GM12891 (cell line): ENCODE measurements at regions not wholly inside any gene's neighbourhood (a gene's known extent, or its start where the extent isn't known, plus 50 kb on each side); places are given as distances from the start of the nearest gene placed in this dataset.

Experiments used
- DNase-seq: peaks from one replicate; pipeline ENCODE4 v3.0.0; 2011; ENCODE audit warnings: low spot score; ENCODE audit not compliant: insufficient read length
- FAIRE-seq: peaks from 2 replicates; lab custom pipeline; 2011; peaks lifted over from hg19 to GRCh38; lab: Jason Lieb, UNC
- PAX5 ChIP-seq: IDR thresholded peaks from 2 replicates; pipeline ENCODE4 v1.6.1; 2011; ENCODE audit warnings: low read length, moderate library complexity, mild to moderate bottlenecking; ENCODE audit not compliant: insufficient read depth, severe bottlenecking
- POLR2A ChIP-seq: IDR thresholded peaks from 2 replicates; pipeline ENCODE4 v1.6.1; 2011; ENCODE audit warnings: low read depth, low read length, control low read depth
- POLR2AphosphoS5 ChIP-seq: IDR thresholded peaks from 2 replicates; pipeline ENCODE4 v1.6.1; 2011; ENCODE audit warnings: low read depth, low read length, control low read depth
- POU2F2 ChIP-seq: IDR thresholded peaks from 2 replicates; pipeline ENCODE4 v1.6.1; 2011; ENCODE audit warnings: low read depth, mild to moderate bottlenecking, control low read depth, low read length, moderate library complexity
- SPI1 ChIP-seq: IDR thresholded peaks from 2 replicates; pipeline ENCODE4 v1.6.1; 2011; ENCODE audit warnings: low read depth, low read length, control low read depth
- TAF1 ChIP-seq: IDR thresholded peaks from 2 replicates; pipeline ENCODE4 v1.6.1; 2011; ENCODE audit warnings: low read depth, low read length, control low read depth

DNA sequence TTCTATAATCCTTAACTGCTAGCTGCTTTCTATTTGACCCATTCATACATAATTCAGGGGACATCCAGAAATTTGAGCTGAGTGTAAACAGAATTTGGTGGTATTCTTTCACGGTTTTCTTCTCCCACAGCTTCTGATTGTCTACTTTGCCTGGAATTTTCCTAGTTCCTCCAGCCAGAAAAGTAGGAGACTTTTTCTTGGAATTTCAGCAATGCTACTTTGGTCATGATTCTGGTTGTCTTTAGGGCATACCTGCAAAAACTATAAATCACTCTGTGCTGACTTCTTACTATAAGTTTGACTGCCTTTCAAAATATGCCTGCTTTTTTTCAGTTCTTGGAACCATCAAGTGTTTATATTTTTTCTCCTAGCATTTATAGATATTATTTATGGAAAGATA lies 260.2 kb downstream of the TMEM38B start:
- DNase-seq (no peak), FAIRE-seq (no peak)
- TF ChIP-seq TAF1 (no peak), POLR2A (no peak), POU2F2 (no peak)

DNA sequence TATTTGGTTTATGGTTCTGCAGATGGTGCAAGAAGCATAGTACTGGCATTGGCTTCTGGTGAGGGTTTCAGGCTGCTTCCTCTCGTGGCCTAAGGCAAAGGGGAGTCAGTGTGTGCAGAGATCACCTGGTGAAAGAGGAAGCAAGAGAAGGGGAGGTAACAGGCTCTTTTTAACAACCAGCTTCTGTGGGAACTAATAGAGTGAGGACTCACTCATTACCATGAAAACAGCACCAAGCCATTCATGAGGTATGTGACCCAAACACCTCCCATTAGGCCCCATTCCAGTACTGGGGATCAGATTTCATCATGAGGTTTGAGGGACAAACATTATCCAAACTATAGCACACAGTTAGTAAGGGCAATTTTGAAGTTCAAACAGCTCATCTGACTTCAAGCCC lies 263.5 kb downstream of the TMEM38B start:
- FAIRE-seq (no peak), DNase-seq (no peak)
- no peak for TF ChIP-seq POU2F2
- TF ChIP-seq TAF1: no peak
- TF ChIP-seq POLR2AphosphoS5: no peak
- no peak for TF ChIP-seq POLR2A
- no peak for TF ChIP-seq SPI1
- no peak for TF ChIP-seq PAX5

DNA sequence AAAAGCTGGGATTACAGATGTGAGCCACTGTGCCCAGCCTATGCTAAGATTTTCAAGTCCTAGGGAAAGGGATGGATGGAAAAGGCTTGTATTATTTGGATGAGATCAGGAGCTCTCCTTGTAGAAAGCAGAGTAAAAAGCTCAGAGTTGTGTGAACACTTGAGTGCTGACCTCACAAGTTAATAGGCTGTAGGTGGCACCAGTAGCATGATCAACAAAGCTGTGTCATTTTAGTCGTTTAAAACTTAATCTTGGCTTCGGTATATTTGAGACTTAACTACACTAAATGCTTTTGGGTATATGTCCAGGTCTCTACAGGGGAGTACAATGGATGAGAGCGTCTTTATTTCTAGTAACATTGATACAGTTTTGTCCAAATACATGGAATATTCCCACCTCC lies 264.2 kb downstream of the TMEM38B start:
- no peak for DNase-seq
- no peak for FAIRE-seq
- TF ChIP-seq SPI1 (no peak), POLR2AphosphoS5 (no peak), TAF1 (no peak), POU2F2 (no peak), POLR2A (no peak), PAX5 (no peak)

DNA sequence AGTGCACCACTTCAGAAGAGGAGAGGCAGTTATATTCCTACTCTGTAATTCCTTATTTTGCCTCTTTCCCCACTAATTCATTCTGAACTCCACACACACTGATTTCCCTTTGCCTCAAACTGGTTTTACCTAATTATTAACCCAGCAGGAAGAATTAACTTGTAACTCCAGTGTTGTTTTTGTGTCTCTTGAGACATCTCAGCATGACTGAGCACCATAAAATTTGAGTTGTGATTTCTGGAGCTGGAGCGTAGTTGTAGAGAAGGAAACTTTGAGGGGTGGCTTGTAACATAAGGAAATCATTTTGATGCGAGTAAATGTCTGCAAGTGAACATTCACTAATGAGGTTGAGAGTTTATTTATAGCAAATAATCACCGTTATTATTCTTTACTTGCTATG lies 265.2 kb downstream of the TMEM38B start:
- FAIRE-seq (no peak), DNase-seq (no peak)
- TF ChIP-seq POLR2AphosphoS5: no peak
- no peak for TF ChIP-seq POU2F2
- no peak for TF ChIP-seq POLR2A
- no peak for TF ChIP-seq PAX5
- no peak for TF ChIP-seq SPI1
- no peak for TF ChIP-seq TAF1

DNA sequence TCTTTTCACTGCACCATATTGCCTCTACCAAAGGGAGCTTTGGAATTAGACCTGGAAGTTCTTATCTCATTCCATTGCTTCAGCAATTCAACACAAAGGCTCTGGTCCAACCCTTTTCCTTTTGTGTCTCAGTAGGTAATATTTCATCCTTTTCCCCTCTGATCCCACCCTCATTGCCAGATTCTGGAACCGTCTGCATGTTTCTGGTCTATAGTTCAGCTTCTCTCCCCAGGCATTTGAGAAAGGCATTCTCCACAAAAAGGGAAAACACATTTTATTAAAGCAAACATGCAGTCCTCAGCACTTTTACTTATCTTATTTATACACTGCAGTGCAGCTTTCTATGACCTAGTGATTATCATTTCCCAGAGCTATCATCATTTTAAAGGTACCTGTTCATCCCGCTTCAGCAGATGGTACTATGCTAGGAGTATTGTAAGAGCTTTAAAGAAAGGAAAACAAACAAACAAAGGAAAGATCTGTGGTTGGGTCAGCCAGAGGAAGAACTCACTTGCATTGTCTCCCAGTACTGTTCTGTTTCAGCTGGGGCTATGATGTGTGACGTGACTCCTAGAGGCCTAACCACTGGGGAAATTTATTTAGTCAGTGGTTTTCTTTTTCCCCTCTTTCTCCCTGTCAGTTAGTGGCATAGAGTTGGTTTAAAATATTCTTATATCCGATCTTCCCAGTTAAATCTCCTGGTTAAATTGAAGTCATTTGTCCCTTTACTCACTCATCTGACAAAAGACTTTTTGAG lies 269.2 kb downstream of the TMEM38B start:
- FAIRE-seq: no peak
- no peak for DNase-seq
- TF ChIP-seq SPI1 (no peak), POLR2AphosphoS5 (no peak), POU2F2 (no peak), POLR2A (no peak), PAX5 (no peak)

DNA sequence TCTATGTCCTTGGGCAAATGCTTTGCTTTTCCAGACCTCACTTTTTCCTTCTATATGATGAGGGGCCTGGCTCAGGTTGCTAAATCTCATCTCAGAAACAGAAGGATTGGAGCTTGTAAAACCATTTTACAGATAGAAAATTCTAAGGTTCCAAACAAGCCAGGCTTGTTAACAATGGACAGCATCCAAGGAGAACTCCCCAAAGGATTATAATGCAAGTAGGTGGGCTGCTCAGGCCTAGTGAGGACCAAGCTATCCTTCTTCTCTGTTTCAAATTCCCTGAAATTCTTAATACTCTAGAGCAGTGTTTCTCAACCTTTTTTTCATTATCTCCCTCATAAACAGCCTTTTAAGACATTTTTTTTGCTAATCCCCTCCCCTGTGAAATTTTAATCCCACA lies 269.8 kb downstream of the TMEM38B start:
- TF ChIP-seq POLR2AphosphoS5: no peak
- TF ChIP-seq POU2F2: no peak
- TF ChIP-seq PAX5: no peak
- TF ChIP-seq TAF1: no peak
- TF ChIP-seq SPI1: no peak
- no peak for TF ChIP-seq POLR2A
- FAIRE-seq (no peak), DNase-seq (no peak)

GRCh38 chr9:105966834-105967233 lies 272.5 kb downstream of the TMEM38B start:
- TF ChIP-seq POLR2A: no peak
- TF ChIP-seq POLR2AphosphoS5: no peak
- no peak for TF ChIP-seq TAF1
- no peak for TF ChIP-seq SPI1
- TF ChIP-seq PAX5: no peak
- no peak for TF ChIP-seq POU2F2
- no peak for FAIRE-seq
- no peak for DNase-seq

DNA sequence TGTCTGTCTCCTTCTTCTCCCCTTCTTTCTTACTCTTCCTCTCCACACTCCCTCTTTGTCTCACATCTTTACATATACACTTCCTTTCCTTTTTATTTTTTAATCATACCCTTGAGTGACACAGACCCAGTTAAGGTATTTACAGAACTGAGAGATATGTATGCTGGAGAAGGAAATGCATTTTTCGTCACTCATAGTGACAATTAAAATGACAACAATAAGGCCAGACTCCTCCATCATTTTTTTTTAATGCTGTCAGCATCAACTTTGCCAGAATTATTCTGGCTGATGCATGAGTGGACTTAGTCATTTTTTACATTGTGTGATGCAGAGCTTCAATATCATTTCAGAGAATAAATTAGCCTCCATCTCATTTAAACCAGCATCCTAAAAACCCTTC lies 272.9 kb downstream of the TMEM38B start:
- TF ChIP-seq PAX5 (no peak), SPI1 (no peak), TAF1 (no peak), POLR2AphosphoS5 (no peak), POLR2A (no peak), POU2F2 (no peak)
- FAIRE-seq: no peak

GRCh38 chr9:105967797-105968196 lies 273.5 kb downstream of the TMEM38B start:
- FAIRE-seq: no peak
- DNase-seq: no peak
- TF ChIP-seq SPI1: no peak
- no peak for TF ChIP-seq TAF1
- TF ChIP-seq POLR2A: no peak
- no peak for TF ChIP-seq POLR2AphosphoS5
- no peak for TF ChIP-seq PAX5
- TF ChIP-seq POU2F2: no peak

More for the DNA sequence above, 272.9 kb downstream of the TMEM38B start:
- DNase-seq: no peak
